SHP77 treated with DMSO at 0.1 percent for 48 hours (cell line): ENCODE measurements at regions not wholly inside any gene's neighbourhood (a gene's known extent, or its start where the extent isn't known, plus 50 kb on each side); places are given as distances from the start of the nearest gene placed in this dataset.

Source experiments
- DNase-seq: peaks from one replicate; lab custom pipeline; 2025; lab: John Stamatoyannopoulos, UW

DNA sequence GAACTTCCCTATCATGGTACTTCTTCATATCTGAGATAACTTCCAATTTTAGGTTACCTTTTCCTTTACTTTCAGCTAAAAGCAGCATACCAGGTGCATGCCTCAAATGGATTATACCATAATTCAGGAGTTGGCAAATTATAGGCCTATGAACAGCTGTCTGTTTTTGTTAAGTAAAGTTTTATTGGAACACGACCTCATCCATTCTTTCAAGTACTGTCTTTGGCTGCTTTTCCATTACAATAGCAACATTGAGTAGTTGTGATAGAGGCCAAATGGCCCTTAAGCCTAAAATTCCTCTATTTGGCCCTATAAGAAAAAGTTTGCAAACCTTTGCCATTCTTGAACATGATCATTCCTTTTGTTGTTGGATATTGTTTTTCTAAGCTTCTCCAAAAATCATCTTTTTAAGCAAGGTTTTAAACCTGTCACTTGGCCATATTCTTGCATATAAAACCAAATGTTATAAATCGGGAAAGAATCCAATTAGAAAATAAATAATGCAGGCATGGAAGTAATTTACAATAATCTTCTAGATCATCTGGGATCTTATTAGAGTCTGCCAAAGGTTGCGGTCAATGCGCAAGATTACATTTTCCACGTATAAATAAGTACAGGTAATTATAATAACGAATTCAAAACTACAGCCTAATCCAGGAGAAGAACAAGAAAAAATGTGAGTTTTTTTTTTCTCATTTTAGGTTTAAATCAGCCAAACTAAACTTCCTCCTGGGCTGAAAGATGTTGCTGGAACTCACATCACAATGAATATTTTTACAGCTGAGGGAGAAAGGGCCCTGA lies 226.5 kb upstream of the ANKRD55 start:
- DNase-seq, result no peak

DNA sequence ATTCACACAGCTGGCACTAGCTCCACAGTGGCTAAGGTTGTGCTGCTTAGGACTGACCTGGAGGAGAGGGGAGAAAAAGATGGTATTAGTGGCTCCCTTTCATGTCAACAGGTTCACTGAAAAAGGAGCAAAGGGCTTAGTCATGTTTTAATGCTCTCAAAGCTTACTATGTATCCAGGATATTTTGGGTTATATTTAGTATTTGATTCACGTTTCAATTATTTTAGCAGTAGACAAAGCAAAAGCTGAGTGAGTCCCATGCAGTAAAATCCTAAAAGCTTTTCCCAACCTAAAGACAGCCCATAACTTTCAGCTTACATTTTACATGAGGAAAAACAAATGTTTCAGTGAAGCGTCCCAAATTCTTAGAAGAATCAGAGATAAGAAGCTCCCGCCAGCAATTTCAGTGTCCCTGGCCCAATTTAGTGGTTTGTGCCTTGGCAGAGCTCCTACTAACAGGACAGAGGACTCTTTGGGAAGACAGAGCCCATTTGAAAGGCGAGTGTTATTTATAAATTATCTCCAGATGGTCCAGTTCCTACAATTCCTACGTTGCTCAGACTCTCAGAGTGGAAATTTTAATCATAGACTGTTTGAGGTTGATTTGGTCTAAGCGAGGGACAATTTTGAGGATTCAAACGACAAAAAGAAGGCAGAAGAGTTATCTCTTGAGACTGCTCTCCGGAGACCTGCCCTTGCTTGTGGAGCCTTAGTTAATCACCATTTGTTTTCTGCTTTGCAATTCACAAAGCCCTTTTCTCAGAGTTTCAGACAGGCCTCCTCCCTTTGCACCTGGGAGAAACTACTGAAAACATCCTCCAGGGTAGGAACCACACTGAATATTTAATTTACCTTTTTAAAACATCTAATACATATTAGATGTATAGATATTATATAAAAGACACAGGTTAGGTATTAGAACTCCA lies 225.0 kb upstream of the ANKRD55 start:
- no peak for DNase-seq

DNA sequence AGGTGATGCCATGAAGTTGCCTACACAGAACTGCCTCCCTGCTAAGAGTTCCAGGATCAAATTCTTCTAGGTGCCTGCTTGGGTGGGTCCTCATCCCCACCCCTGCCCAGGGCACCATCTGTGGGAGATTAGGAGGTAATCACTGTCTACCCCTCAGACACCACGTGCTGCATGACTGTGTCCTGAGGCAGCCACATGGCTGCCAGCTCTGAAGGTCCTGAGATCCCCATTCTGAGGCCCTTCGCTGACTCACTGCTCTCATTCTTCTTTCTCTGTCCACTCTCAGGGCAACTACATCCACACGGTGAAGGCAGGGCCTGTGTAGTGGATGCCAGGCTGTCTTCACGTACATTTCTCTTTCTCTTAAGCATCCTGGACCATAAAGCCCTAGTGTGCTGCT lies 222.9 kb upstream of the ANKRD55 start:
- DNase-seq, result no peak

DNA sequence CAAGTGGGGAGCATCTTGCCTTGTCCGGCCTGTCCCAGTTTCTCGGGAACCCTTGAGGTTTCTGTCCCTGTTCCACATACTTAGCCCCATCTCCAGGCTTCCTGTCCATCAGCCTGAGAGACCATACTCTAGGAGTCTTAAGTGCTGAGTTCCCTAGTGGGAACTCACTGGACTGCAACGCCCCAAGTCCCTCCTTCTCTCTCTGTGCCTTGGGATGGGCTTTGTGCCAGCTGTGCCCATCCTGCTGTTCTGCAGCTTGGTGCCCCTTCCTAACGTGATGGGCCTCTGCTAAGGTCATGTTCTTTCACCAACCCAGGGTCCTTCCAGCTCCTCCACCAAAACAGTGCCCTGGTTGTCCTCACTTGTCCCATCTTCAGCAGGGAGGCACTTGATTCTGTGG lies 222.3 kb upstream of the ANKRD55 start:
- no peak for DNase-seq

DNA sequence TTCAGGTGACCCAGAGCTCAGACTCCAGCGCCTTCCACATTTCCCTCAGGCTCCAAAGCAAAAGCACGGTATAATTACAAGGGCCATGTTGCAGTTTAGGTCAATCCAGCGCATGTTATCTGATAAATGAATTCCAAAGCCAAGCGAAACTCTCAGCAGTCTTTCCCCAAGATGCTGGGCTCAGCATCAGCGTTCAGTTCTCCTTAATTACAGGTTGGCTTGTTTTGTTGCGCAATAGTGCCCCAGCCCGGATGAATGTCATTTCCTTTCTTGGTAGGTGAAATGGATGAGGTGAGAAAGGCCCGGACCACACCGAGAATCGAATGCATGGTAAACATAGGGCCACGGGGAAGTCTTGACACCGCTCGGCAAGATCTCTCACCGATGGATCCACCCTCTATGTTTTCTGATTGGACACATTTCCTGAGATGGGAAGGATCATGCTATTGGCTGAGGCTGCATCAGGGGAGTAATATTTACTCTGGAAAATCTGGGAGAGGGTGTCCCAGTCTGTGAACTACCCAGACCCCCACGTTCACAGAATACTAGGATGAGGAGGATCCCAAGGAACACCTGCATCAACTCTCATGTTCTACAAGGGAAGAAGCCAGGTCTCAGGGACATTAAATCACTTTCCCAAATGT lies 221.2 kb upstream of the ANKRD55 start:
- DNase-seq, result no peak

DNA sequence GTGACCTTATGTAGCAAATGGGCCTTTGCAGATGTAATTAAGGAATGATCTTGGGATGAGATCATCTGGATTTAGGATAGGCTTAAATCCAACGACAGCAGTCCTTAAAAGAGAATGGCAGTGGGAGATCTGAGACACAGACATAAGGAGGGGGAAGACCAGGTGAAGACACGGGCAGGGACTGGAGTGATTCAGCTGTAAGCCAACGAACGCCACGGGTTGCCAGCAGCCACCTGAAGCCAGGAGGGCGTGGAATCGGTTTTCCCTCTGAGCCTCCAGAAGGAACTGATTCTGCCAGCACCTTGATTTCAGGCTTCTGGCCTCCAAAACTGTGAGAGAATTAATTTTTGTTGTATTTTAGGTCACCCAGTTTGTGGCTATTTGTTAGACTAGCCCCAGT lies 218.6 kb upstream of the ANKRD55 start:
- no peak for DNase-seq

DNA sequence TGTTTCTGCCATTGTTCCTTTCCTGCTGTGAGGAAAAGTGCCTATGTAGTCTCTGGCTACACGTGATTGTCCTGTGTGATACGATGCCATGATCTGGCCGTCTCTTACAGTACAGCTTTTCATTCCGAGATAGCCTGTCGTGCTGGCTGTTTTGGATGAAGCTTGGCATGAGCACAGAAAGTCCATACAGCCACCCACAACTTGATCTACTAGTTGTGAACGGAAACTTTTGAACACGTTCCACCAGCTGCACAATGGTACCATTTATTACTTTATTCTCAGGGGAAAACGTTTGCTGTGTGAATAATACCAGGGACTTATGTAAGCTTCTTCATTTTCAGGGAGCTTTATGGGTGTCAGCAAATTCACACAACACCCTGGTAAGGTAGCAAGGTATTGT lies 217.6 kb upstream of the ANKRD55 start:
- DNase-seq, result no peak

DNA sequence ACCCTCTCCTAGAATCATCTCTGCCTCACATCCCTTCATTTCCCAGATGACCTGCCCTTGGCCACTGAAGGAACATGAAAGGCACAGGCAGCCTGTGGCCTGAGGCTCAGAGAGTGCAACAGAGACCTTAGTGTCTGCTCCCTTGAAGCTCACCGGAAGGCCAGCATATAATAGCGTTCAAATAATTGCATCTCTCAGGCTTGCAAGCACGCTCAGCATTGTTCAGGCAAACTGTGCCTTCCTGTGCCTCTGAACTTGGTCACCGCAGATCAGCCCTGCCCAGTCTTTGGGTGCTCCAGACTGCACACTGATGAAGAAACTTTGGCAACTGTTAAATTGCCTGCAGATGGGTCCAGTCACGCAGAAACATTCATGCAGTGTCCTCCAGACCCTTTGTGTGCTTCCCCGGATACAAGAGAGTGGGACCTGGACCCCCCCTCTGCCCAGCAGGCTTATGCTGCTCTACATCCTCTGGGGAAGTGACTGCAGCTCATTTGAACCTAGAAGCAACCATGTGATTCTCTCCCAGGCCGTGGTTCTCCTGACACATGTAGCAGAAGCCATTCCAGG lies 216.0 kb upstream of the ANKRD55 start:
- no peak for DNase-seq

DNA sequence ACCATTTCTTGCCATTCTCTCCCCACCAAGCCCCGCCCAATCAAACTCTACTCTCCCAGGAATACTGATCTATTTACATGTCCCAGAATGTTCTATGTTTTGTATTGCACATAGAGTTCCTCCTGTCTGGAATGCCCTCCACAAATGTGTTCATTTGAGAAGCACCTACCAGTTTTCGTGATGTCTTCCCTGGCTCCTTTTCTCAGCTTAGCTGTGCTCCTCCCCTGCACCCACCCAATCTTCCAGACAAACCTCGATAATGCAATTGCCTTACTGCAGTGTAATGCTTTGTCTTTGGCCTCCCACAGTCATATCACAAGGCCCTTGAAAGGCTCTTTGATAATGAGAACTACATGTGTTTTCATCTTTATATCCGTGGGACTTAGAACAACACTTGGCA lies 214.5 kb upstream of the ANKRD55 start:
- DNase-seq, result no peak

DNA sequence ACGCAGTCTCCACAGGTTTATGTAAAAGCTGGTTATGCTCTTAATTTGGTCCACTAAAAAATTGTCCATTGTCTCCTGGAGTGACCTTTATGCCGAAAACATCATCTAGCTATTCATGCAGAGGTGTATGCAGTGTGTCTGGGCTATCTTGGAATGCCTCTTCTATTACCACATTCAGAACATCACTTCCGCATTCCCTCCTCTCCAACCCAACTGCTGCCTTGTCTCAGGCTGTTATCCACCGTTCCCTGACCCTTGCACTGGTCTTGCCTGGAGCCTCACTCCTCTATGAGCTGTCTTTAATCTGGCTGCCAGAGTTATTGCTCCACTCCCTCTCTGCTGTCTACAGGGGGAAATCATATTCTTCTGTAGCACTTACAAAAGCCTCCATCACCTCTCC lies 214.1 kb upstream of the ANKRD55 start:
- DNase-seq, result no peak

DNA sequence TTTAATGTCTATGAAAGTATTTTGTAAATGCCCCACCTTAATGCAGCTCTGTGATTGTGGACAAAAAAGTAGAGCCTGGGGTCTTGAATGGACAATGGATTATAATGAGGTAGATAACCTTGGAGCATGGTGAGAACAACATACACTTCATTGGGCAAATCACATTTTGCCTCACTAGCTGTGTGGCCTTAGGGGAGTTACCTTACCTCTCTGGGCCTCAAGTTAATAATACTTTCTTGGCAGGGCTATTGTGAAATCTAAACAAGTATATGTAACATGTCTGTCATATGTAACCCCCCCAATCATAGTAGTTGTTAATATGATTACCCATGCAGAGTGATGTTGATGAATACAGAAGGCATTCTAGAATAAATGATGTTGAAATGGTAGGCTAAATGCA lies 213.6 kb upstream of the ANKRD55 start:
- no peak for DNase-seq

DNA sequence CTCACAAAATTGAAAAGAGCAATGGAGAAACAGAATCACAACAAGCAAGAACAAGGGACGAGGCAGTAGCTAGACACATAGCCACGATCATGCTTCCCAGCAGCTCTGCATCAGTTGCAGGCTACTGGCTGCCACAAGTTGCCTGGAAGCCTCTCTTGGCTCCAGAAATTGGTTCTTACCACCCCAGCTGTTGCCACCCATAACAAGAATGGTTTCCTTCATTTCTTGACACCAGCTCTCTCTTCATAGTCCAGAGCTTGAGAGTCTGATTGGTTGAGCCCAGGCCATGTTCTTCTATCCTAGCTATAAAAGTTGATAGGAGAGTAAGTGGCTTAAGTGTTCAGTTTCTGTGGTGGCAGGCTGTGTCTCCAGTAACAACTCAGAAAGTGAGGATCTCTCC lies 210.7 kb upstream of the ANKRD55 start:
- DNase-seq, result no peak

DNA sequence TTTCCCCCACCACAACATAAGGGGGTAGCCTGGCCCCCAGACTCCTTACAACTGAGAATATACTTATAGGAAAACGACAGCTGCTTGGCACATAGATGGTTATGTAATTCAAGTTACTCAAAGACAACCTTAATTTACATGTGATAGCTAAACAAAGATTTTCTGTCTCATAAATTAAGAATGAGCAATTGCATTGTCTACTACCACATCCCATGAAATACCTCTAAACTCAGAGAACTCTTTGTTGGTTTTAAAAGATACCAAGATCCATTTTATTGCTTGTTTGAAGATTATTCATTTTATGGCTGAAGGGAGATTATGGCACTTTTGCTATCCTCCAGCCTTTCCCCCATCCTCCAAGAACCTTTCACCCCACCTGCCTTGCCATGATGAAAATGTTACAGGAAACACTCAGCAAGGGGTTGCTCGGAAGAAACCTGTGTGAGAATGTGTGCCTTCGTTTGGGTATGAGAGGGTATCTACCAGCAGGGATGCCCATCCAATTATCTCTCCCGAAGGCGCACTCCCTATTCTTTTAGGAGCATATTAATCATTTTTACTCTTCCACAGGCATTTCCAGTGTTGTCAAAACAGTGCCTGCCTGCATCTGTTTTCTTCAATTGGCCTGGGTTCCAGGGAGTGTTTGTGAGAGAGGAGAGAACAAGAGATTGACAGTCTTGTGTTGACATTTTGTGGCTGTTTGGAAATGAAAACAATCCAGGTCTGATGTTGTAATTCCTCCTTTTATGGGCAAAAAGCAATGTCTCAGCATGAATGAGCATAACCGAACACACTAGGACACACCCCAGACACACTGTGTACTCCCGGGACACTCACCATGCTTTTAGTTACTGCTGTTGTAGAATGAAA lies 208.0 kb upstream of the ANKRD55 start:
- DNase-seq, result no peak

DNA sequence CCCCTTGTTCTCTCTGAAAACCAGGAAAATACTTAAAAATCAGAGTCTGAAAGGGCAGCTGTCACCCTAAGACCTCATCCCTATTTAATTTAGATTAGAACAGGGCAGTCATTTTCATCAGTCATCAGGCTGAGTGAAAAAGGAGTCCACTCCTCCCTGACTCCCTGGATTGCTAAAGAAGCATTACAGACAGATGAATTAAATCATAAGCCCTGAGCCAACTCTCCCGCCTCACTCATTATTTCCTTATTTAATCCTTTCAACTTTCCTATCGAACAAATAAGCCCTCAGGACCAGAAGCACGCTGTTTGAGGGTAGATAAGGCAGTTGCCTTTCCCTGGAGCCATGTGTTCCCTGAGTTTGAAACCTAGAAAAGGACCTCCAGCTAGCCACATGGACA lies 201.9 kb upstream of the ANKRD55 start:
- no peak for DNase-seq

DNA sequence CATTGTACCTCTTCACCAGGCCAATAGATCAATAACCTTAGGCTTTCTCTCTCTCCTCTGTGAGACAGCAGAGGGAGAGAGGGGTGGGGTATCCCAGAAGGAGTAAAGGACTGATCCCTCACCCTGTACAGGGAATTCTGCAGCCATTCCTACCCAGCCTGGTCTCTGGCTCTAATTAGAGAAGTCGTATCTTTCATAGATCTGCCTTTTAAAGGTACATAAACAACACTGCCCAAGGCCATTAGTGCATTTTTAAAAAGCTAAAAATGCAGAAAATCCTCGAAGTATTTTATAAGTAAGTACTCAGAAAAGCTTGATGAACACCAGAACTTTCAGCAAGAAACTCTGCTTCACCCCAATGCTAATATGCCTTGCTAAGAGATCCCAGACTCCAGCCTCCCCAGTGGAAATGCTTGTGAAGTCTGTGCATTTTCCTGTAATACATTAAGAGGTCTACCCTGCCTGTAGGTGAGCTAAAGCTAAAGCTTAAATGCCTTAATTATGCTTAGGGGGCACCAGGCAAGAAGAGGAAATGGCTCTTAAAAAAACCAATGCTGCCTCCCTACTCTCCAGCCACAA lies 200.0 kb upstream of the ANKRD55 start:
- DNase-seq, result no peak

DNA sequence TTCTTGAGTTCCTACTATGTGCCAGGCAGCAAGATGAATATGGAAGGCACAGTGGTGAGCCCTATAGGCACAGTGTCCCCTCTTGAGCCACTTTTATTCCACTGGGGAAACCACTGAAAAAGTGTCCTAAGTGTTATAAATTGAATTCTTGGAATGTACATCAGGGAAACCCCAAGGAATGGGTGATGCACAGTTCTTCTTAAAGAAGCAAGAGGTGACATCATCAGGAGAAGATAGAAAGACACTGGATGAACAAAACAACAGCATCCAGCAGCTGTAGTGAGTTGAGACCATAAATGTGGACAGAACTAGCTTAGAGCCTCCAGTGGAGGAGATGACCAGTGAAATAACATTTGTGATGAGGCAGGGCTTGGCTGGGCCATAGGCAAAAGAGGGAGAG lies 199.2 kb upstream of the ANKRD55 start:
- no peak for DNase-seq

DNA sequence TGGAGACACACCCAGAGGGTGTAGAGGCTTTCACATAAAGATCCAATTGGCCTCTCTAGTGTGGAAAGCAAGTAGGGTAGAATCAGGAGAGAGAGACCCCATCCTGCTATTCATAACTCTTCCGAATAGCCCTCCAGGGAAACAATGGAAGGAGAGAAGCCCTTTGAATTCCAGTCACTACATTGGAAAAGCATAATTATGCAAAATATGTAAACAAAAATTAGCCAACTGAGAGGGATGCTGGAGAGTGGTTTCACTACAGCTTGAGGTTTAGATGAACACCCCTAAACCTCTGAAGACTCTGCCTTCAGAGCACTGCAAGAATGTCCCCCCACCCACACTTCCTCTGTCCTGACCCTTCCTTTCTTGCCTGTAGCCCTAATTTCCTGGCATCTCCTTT lies 197.3 kb upstream of the ANKRD55 start:
- no peak for DNase-seq

DNA sequence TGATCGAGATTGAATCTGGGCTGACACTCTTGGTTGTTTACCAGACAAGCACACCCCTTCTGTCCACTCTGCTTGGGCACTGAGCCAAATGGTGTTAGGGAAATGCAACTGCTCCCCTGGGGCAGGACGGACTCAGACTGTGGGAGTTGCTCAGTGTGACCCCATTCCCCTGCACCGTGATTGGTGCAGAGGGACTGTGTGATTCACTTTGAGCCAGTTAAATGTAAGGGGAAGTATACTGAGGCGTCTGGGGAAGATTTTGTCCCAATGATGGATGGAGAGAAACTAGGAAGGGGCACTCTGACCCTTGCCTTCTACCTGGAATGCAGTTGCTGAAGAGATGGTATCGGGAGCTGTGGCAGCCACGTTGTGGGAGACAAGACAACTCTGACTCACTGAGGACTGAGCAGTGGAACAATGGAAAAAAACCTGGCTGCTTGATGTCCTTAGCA lies 196.0 kb upstream of the ANKRD55 start:
- DNase-seq, result no peak

DNA sequence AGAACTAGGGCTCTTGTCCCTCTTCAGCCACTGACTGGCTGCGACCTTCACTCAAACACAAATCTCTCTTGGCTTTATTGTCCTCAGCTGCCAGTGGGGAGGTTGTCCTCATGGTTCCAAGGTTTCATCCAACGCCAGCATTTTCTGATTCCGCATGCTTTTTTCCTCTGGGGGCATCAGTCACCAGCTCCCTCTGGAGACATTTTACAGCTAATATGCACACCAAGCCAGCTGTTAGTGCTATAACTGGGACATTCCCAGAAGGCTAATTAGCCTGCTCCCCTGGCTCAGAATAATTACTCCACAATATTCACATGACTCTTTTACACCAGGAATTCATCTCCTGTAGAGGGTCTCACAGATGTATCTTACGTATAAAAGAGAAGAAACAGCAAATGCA lies 193.6 kb upstream of the ANKRD55 start:
- no peak for DNase-seq

DNA sequence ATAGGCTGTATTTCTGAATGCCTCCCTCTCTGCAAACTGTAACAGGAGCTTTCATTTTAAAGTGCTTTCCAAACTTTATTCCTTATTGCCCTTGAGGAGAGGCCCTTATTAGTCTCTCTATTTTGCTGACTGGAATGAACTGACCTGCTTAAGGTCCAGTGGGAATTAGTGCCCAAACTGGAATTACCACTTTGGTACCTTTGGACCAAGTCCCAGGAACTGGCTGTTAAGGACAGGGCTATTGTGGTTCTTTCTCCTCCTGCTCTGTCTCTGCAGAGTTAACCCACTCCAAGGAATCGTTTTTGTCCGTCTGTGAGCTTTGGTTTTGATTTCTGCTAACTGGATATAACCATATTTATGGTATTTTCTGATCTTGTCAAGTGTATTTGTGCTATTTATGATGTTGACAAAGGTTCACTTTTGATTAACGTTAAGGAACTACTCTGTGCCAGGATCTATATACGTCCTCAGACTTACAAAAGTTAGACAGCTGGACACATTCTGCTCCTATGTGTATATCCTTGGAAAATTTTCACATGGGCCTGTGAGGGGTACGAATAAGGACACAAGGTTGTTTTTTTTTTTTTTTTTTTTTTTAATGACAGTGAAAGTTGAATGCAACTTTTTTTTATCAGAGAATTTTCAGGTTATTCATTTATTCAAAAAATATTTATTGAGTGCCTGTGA lies 189.1 kb upstream of the ANKRD55 start:
- DNase-seq, result no peak
